Endothelial cell of umbilical vein (primary cell): ENCODE measurements at regions not wholly inside any gene's neighbourhood (a gene's known extent, or its start where the extent isn't known, plus 50 kb on each side); places are given as distances from the start of the nearest gene placed in this dataset.

Source experiments
- BruUV-seq: library from RNA; stranded (reverse); fragments of 400-500 nt; replicated peaks from 2 replicates; lab custom pipeline; 2021; lab: Mats Ljungman, UMichigan
- CTCF ChIA-PET: fragments of 300-600, 350-600 bp; sonication (Branson Sonifier 250); formaldehyde crosslinking; loops from one replicate; lab custom pipeline; 2021; ENCODE audit warnings: antibody characterized with exemption, inconsistent platforms; lab: Charles Lee
- POLR2A ChIA-PET: fragments of 300-600, 350-600 bp; sonication (Branson Sonifier 250); formaldehyde crosslinking; loops from one replicate; lab custom pipeline; 2021; ENCODE audit warnings: antibody characterized with exemption, inconsistent platforms; lab: Charles Lee
- DNase-seq: peaks from one replicate; pipeline ENCODE4 v3.0.0-alpha.2; 2011; ENCODE audit warnings: low read depth, low spot score
- FAIRE-seq: peaks from 2 replicates; lab custom pipeline; 2011; peaks lifted over from hg19 to GRCh38; lab: Jason Lieb, UNC
- H2AFZ ChIP-seq: 2 replicates; pipeline ENCODE4 v1.6.0; 2012; ENCODE audit warnings: low read depth, low read length, control low read depth, inconsistent platforms
- H3K27ac ChIP-seq: 2 replicates; pipeline ENCODE4 v1.5.1; 2011; ENCODE audit warnings: low read depth, mild to moderate bottlenecking, control low read depth, low read length, moderate library complexity; ENCODE audit not compliant: insufficient read depth
- H3K27me3 ChIP-seq, 2 experiments: 2 replicates each; pipeline versions ENCODE4 v1.6.0 to v1.6.1; 2011; ENCODE audit warnings: low read length in 2 of 2, mixed read lengths in 1 of 2; ENCODE audit not compliant: control insufficient read depth in 2 of 2, insufficient read depth in 2 of 2
- H3K36me3 ChIP-seq, 2 experiments: 2 replicates in 1 of 2; 3 replicates in 1 of 2; pipeline ENCODE4 v1.5.1; 2011; ENCODE audit warnings: low read length in 2 of 2, mild to moderate bottlenecking in 1 of 2, moderate library complexity in 1 of 2; ENCODE audit not compliant: control insufficient read depth in 2 of 2, insufficient read depth in 2 of 2; ENCODE audit errors: extremely low read depth in 1 of 2
- H3K4me1 ChIP-seq: 3 replicates; pipeline ENCODE4 v1.5.1; 2011; ENCODE audit warnings: mild to moderate bottlenecking, low read length; ENCODE audit not compliant: control insufficient read depth, insufficient read depth; ENCODE audit errors: extremely low read depth
- H3K4me2 ChIP-seq: 2 replicates; pipeline ENCODE4 v1.6.1; 2011; ENCODE audit warnings: low read length, control low read depth, mixed read lengths; ENCODE audit not compliant: insufficient read depth
- H3K4me3 ChIP-seq, 3 experiments: fragments of 200-600 bp in 1 of 3; sonication (generic), shearing (Covaris generic) in 1 of 3; replicated peaks in 1 of 3; 2 replicates each; pipeline ENCODE4 v1.5.1; 2011 to 2016; ENCODE audit warnings: control low read depth in 3 of 3, low read length in 3 of 3, mild to moderate bottlenecking in 2 of 3, inconsistent platforms in 1 of 3, low read depth in 1 of 3, moderate library complexity in 1 of 3; ENCODE audit not compliant: insufficient read depth in 1 of 3
- H3K79me2 ChIP-seq: 2 replicates; pipeline ENCODE4 v1.6.0; 2012; ENCODE audit warnings: low read length, inconsistent platforms; ENCODE audit not compliant: control insufficient read depth, insufficient read depth
- H3K9ac ChIP-seq: replicated peaks from 2 replicates; pipeline ENCODE3; 2011; ENCODE audit warnings: low read length, control low read depth; ENCODE audit not compliant: insufficient read depth; ENCODE audit errors: extremely low read depth
- H3K9me1 ChIP-seq: replicated peaks from 3 replicates; pipeline ENCODE4 v1.6.0; 2011; ENCODE audit warnings: mild to moderate bottlenecking, low read length; ENCODE audit not compliant: control insufficient read depth, insufficient read depth; ENCODE audit errors: extremely low read depth
- H3K9me3 ChIP-seq: replicated peaks from 2 replicates; pipeline ENCODE4 v1.5.1; 2012; ENCODE audit warnings: low read length, inconsistent platforms; ENCODE audit not compliant: control insufficient read depth, insufficient read depth
- H4K20me1 ChIP-seq: replicated peaks from 2 replicates; pipeline ENCODE3; 2011; ENCODE audit warnings: mild to moderate bottlenecking, low read length; ENCODE audit not compliant: control insufficient read depth, insufficient read depth; ENCODE audit errors: extremely low read depth
- CTCF ChIP-seq, 2 donors: IDR thresholded peaks; 1 replicate in 1 of 2; 2 replicates in 1 of 2; pipeline ENCODE4 v1.5.1; 2011; ENCODE audit warnings: low read length in 2 of 2, mild to moderate bottlenecking in 2 of 2, moderate library complexity in 2 of 2, control low read depth in 1 of 2, inconsistent platforms in 1 of 2, low read depth in 1 of 2; ENCODE audit not compliant: insufficient read depth in 1 of 2; ENCODE audit errors: extremely low read depth in 1 of 2
- EZH2 ChIP-seq: IDR thresholded peaks from 2 replicates; pipeline ENCODE4 v1.6.1; 2012; ENCODE audit warnings: borderline replicate concordance, low read depth, mild to moderate bottlenecking, moderate library complexity, low read length, inconsistent platforms; ENCODE audit not compliant: severe bottlenecking
- FOS ChIP-seq: IDR thresholded peaks from 2 replicates; pipeline ENCODE4 v1.6.1; 2011; ENCODE audit warnings: mild to moderate bottlenecking, low read length, moderate library complexity, borderline replicate concordance; ENCODE audit not compliant: insufficient read depth
- GATA2 ChIP-seq: IDR thresholded peaks from 2 replicates; pipeline ENCODE4 v1.7.0; 2011; ENCODE audit warnings: low read depth, mild to moderate bottlenecking, moderate library complexity, mixed read lengths, low read length; ENCODE audit not compliant: insufficient read length, insufficient read depth
- JUN ChIP-seq: IDR thresholded peaks from 2 replicates; pipeline ENCODE4 v1.6.1; 2011; ENCODE audit warnings: borderline replicate concordance, low read depth; ENCODE audit not compliant: insufficient read length, insufficient read depth
- MYC ChIP-seq: IDR thresholded peaks from one replicate; pipeline ENCODE4 v1.6.1; 2011; ENCODE audit warnings: mild to moderate bottlenecking, low read depth, low read length
- POLR2A ChIP-seq: IDR thresholded peaks from 2 replicates; pipeline ENCODE4 v1.6.1; 2012; ENCODE audit warnings: low read depth, mild to moderate bottlenecking, control low read depth, low read length
- POLR2AphosphoS5 ChIP-seq: IDR thresholded peaks from 2 replicates; pipeline ENCODE4 v1.6.1; 2012; ENCODE audit warnings: low read depth, mild to moderate bottlenecking, control low read depth, low read length, moderate library complexity; ENCODE audit not compliant: insufficient read depth
- dilution Hi-C: fragments of 300-500 bp; cut with MboI; formaldehyde crosslinking; loops from one replicate; pipeline ENCODE4 v1.15.0; 2019; ENCODE audit warnings: low sequenced_read_pairs; ENCODE audit not compliant: extremely low pct_ligation_motif_present
- intact Hi-C: fragments of 100-400 bp; cut with micrococcal nuclease; formaldehyde crosslinking; loops from one replicate; pipeline ENCODE4 v1.10.0; 2022
- TF ChIP-seq, protein P1 (sequence below): IDR thresholded peaks from 2 replicates; pipeline ENCODE4 v1.6.1; 2011; ENCODE audit not compliant: insufficient read depth, insufficient read length

- no peak for TF ChIP-seq CTCF (IDR thresholded peaks at IDR 0.05; ENCODE audit: extremely low read depth in 1 of 2, insufficient read depth in 1 of 2, low read depth in 1 of 2, low read length in 2 of 2)
- no peak for TF ChIP-seq POLR2A
- TF ChIP-seq EZH2: no peak
- no peak for TF ChIP-seq FOS
- TF ChIP-seq MYC: no peak
- TF ChIP-seq GATA2: no peak
- TF ChIP-seq POLR2AphosphoS5: no peak
- TF ChIP-seq JUN: no peak
- TF ChIP-seq, protein P1, sequence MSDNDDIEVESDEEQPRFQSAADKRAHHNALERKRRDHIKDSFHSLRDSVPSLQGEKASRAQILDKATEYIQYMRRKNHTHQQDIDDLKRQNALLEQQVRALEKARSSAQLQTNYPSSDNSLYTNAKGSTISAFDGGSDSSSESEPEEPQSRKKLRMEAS: no peak
- no TSS peak for BruUV-seq
- POLR2A ChIA-PET: no interaction called here
- dilution Hi-C loops: no loop called here
- Histone ChIP-seq H3K9ac (no peak overlapping the region), H3K27me3 (no peaks in the 10 kb centered on the region), H4K20me1 (no peaks in the 10 kb centered on the region), H3K4me2 (no peak overlapping the region), H3K4me1 (no peaks in the 10 kb centered on the region), H2AFZ (no peak overlapping the region), H3K79me2 (peaks cover 6% of the 10 kb centered on the region), H3K9me3 (no peaks in the 10 kb centered on the region), H3K9me1 (no peaks in the 10 kb centered on the region), H3K4me3 (no peak overlapping the region), H3K36me3 (peaks cover 2 to 6% of the 10 kb centered on the region in 2 experiments), H3K27ac (no peak overlapping the region)
- intact Hi-C loops: no loop called here
- FAIRE-seq (no peak), DNase-seq (no peak)
- CTCF ChIA-PET: no interaction called here
Measured at GRCh38 chr17:77488531-77489238, 347.9 kb downstream of the SEC14L1 start.
